ENCODE measurements at regions not wholly inside any gene's neighbourhood (a gene's known extent, or its start where the extent isn't known, plus 50 kb on each side); places are given as distances from the start of the nearest gene placed in this dataset.

DNA sequence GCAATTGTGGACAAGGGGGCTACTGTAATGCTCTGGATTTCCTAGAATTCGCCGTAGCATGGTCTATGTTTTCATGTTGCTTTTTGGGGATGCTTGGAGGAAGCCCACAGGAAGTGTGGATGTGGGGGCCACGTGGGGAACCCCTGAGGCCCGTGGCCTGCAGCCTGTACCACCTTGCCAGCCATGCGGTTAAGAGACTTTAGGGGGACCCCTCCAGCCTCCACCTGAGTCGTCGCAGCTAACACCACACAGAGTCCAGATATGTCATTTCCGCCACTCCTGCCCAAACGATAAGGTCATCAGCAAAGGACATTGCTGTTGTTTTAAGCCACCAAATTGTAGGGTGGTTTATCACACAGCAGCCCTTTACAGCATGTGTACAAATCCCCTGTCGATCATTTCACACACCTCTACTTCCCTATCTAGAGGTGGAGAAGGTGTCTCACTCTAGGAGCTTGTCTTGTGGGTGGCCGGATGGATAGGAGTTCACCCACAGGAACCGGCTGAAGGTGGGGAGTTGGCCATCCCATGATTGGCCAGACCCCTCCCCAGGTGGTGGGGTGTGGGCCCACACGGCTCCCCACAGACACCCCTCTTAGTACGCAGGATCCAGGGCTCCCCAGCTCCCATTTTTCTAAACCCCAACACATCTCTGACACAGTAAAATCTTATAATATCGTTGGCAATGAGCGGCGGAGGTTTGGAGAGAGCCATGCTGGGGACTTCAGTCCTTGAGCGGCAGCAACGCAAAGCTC is 226.7 kb downstream of the TEX29 start:
- ChIA-PET POLR2A (no interaction called here), CTCF (ENCODE audit: unreplicated experiment) (no interaction called here)
- no peaks in the 10 kb centered on the region for H3K4me1 ChIP-seq (ENCODE audit: insufficient read depth, low read length, poor library complexity, severe bottlenecking)
- no peaks in the 10 kb centered on the region for H3K36me3 ChIP-seq (ENCODE audit: insufficient read depth, low read length)
- no peak for TF ChIP-seq EZH2phosphoT487 (IDR thresholded peaks at IDR 0.05; ENCODE audit: borderline replicate concordance, low read depth, low read length)
- no peaks in the 10 kb centered on the region for H4K20me1 ChIP-seq (ENCODE audit: insufficient read depth, low read length)
- H3K9me2 ChIP-seq (ENCODE audit: insufficient read depth, low read length), result no peaks in the 10 kb centered on the region
- H3K79me2 ChIP-seq (ENCODE audit: insufficient read depth, low read depth, low read length), result no peaks in the 10 kb centered on the region
- DNase-seq (ENCODE audit: low spot score), result no peak
- no peak overlapping the region for H3K4me3 ChIP-seq (ENCODE audit: low read depth, low read length, poor library complexity, severe bottlenecking)
- H3K9me3 ChIP-seq (ENCODE audit: low read length), result no peaks in the 10 kb centered on the region
- intact Hi-C loops (cut with micrococcal nuclease; ENCODE audit: unreplicated experiment), result no loop called here
- no peak overlapping the region for H2AFZ ChIP-seq (ENCODE audit: low read length)
- H3K4me2 ChIP-seq (ENCODE audit: low read length), result no peak overlapping the region
- no peak overlapping the region for H3K27ac ChIP-seq (ENCODE audit: low read depth, low read length, poor library complexity, severe bottlenecking)
- BruUV-seq (replicated peaks), result no TSS peak

- H3K27ac ChIP-seq (ENCODE audit: low read depth, low read length, poor library complexity, severe bottlenecking), result no peak overlapping the region
- BruUV-seq (replicated peaks), result no TSS peak
- no peak for TF ChIP-seq EZH2phosphoT487 (IDR thresholded peaks at IDR 0.05; ENCODE audit: borderline replicate concordance, low read depth, low read length)
- TF ChIP-seq, protein P1, sequence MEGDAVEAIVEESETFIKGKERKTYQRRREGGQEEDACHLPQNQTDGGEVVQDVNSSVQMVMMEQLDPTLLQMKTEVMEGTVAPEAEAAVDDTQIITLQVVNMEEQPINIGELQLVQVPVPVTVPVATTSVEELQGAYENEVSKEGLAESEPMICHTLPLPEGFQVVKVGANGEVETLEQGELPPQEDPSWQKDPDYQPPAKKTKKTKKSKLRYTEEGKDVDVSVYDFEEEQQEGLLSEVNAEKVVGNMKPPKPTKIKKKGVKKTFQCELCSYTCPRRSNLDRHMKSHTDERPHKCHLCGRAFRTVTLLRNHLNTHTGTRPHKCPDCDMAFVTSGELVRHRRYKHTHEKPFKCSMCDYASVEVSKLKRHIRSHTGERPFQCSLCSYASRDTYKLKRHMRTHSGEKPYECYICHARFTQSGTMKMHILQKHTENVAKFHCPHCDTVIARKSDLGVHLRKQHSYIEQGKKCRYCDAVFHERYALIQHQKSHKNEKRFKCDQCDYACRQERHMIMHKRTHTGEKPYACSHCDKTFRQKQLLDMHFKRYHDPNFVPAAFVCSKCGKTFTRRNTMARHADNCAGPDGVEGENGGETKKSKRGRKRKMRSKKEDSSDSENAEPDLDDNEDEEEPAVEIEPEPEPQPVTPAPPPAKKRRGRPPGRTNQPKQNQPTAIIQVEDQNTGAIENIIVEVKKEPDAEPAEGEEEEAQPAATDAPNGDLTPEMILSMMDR (conservative IDR thresholded peaks at IDR 0.05; ENCODE audit: low read length), result no peak
- intact Hi-C loops (cut with micrococcal nuclease; ENCODE audit: unreplicated experiment), result no loop called here
- no peak overlapping the region for H3K4me3 ChIP-seq (ENCODE audit: low read depth, low read length, poor library complexity, severe bottlenecking)
- CTCF ChIA-PET (ENCODE audit: unreplicated experiment), result no interaction called here
- POLR2A ChIA-PET, result no interaction called here
- no peaks in the 10 kb centered on the region for H3K79me2 ChIP-seq (ENCODE audit: insufficient read depth, low read depth, low read length)
- H2AFZ ChIP-seq (ENCODE audit: low read length), result no peak overlapping the region
- H3K36me3 ChIP-seq (ENCODE audit: insufficient read depth, low read length), result no peaks in the 10 kb centered on the region
- no peak for DNase-seq (ENCODE audit: low spot score)
- no peaks in the 10 kb centered on the region for H3K4me1 ChIP-seq (ENCODE audit: insufficient read depth, low read length, poor library complexity, severe bottlenecking)
- H3K9me2 ChIP-seq (ENCODE audit: insufficient read depth, low read length), result no peaks in the 10 kb centered on the region
- no peaks in the 10 kb centered on the region for H3K9me3 ChIP-seq (ENCODE audit: low read length)
- H4K20me1 ChIP-seq (ENCODE audit: insufficient read depth, low read length), result no peaks in the 10 kb centered on the region
- H3K4me2 ChIP-seq (ENCODE audit: low read length), result no peak overlapping the region
These were observed 227.4 kb downstream of the TEX29 start for GRCh38 chr13:111547726-111548273.

DNA sequence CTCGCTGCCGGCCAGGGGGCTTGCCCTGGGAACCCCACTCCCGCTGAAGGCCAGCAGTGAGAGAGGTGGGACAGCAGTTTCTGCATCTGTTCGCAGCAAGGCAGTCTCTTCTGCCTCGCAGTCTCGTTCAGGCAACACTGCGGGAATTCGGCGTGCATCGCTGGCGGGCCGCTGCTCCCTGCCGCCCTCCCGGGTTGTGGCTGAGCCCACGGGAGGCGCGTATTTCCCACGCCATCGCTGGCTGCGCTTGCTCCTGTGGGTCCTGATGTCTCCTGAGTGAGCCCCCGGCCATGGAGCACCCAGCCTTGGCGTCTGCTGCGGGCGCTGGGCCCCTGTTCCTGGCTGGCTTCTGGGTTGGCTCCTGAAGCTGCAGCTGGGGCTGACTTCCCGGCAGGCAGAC is 227.9 kb downstream of the TEX29 start:
- Histone ChIP-seq H3K4me3 (ENCODE audit: low read depth, low read length, poor library complexity, severe bottlenecking) (no peak overlapping the region), H3K9me3 (ENCODE audit: low read length) (no peaks in the 10 kb centered on the region), H3K36me3 (ENCODE audit: insufficient read depth, low read length) (no peaks in the 10 kb centered on the region), H2AFZ (ENCODE audit: low read length) (no peak overlapping the region), H3K4me2 (ENCODE audit: low read length) (no peak overlapping the region), H3K27ac (ENCODE audit: low read depth, low read length, poor library complexity, severe bottlenecking) (no peak overlapping the region), H3K9me2 (ENCODE audit: insufficient read depth, low read length) (no peaks in the 10 kb centered on the region), H3K79me2 (ENCODE audit: insufficient read depth, low read depth, low read length) (no peaks in the 10 kb centered on the region), H4K20me1 (ENCODE audit: insufficient read depth, low read length) (no peaks in the 10 kb centered on the region), H3K4me1 (ENCODE audit: insufficient read depth, low read length, poor library complexity, severe bottlenecking) (no peaks in the 10 kb centered on the region)
- ChIA-PET POLR2A (no interaction called here), CTCF (ENCODE audit: unreplicated experiment) (no interaction called here)
- TF ChIP-seq, protein P1 (conservative IDR thresholded peaks at IDR 0.05; ENCODE audit: low read length), result no peak
- TF ChIP-seq EZH2phosphoT487 (IDR thresholded peaks at IDR 0.05; ENCODE audit: borderline replicate concordance, low read depth, low read length), result no peak
- intact Hi-C loops (cut with micrococcal nuclease; ENCODE audit: unreplicated experiment), result no loop called here
- BruUV-seq (replicated peaks), result no TSS peak
- no peak for DNase-seq (ENCODE audit: low spot score)
